ENCODE measurements at regions not wholly inside any gene's neighbourhood (a gene's known extent, or its start where the extent isn't known, plus 50 kb on each side); places are given as distances from the start of the nearest gene placed in this dataset.
"Not testable (repeated sequence)": the region's sequence is repeated elsewhere in the genome, so short reads cannot be mapped to it uniquely, and the experiment has no call there.

GRCh38 chr11:89566972-89567371 is 75.8 kb upstream of the NOX4 start:
- H3K9me2 ChIP-seq (ENCODE audit: insufficient read depth, low read length), result no peaks in the 10 kb centered on the region
- H3K4me1 ChIP-seq (ENCODE audit: insufficient read depth, low read length, poor library complexity, severe bottlenecking), result no peaks in the 10 kb centered on the region
- POLR2A ChIA-PET, result no interaction called here
- H3K4me3 ChIP-seq (ENCODE audit: low read depth, low read length, poor library complexity, severe bottlenecking), result no peak overlapping the region
- no peak for DNase-seq (ENCODE audit: low spot score)
- no TSS peak for BruUV-seq (replicated peaks)
- no peaks in the 10 kb centered on the region for H3K79me2 ChIP-seq (ENCODE audit: insufficient read depth, low read depth, low read length)
- no peaks in the 10 kb centered on the region for H3K36me3 ChIP-seq (ENCODE audit: insufficient read depth, low read length)
- no peak for TF ChIP-seq CTCF (conservative IDR thresholded peaks at IDR 0.05; ENCODE audit: low read length)
- no peak for TF ChIP-seq EZH2phosphoT487 (IDR thresholded peaks at IDR 0.05; ENCODE audit: borderline replicate concordance, low read depth, low read length)
- intact Hi-C loops (cut with micrococcal nuclease; ENCODE audit: unreplicated experiment), result no loop called here
- no peak overlapping the region for H2AFZ ChIP-seq (ENCODE audit: low read length)
- no peaks in the 10 kb centered on the region for H4K20me1 ChIP-seq (ENCODE audit: insufficient read depth, low read length)
- H3K27ac ChIP-seq (ENCODE audit: low read depth, low read length, poor library complexity, severe bottlenecking), result no peak overlapping the region
- no peaks in the 10 kb centered on the region for H3K9me3 ChIP-seq (ENCODE audit: low read length)
- no peak overlapping the region for H3K4me2 ChIP-seq (ENCODE audit: low read length)
- CTCF ChIA-PET (ENCODE audit: unreplicated experiment), result interaction anchor here (0.6 kb wide), 1 partner anchor 97 kb away, joined by 3 read pairs; no protein-coding TSS in a partner anchor

DNA sequence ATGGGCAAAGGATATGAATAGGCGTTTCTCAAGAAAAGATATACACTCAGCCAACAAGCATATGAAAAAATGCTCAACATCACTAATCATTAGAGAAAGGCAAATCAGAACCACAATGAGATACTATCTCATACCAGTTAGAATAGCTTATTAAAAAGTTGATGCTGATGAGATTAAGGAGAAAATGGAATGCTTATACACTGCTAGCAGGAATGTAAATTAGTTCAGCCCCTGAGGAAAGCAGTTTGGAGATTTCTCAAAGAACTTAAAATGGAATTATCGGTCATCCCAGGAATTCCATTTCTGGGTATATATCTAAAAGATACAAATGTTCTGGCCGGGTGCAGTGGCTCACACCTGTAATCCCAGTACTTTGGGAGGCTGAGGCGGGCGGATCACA is 78.2 kb upstream of the NOX4 start:
- DNase-seq (ENCODE audit: low spot score); intact Hi-C loops (cut with micrococcal nuclease; ENCODE audit: unreplicated experiment); H3K4me2 ChIP-seq (ENCODE audit: low read length); CTCF ChIA-PET (ENCODE audit: unreplicated experiment); H3K4me1 ChIP-seq (ENCODE audit: insufficient read depth, low read length, poor library complexity, severe bottlenecking); BruUV-seq (replicated peaks); H4K20me1 ChIP-seq (ENCODE audit: insufficient read depth, low read length); H3K4me3 ChIP-seq (ENCODE audit: low read depth, low read length, poor library complexity, severe bottlenecking); H3K79me2 ChIP-seq (ENCODE audit: insufficient read depth, low read depth, low read length); H3K9me2 ChIP-seq (ENCODE audit: insufficient read depth, low read length); H2AFZ ChIP-seq (ENCODE audit: low read length); H3K36me3 ChIP-seq (ENCODE audit: insufficient read depth, low read length); POLR2A ChIA-PET; H3K27ac ChIP-seq (ENCODE audit: low read depth, low read length, poor library complexity, severe bottlenecking); H3K9me3 ChIP-seq (ENCODE audit: low read length): not testable (repeated sequence)

GRCh38 chr11:89571706-89572105 is 80.5 kb upstream of the NOX4 start:
- H2AFZ ChIP-seq (ENCODE audit: low read length); H3K4me3 ChIP-seq (ENCODE audit: low read depth, low read length, poor library complexity, severe bottlenecking); H3K9me2 ChIP-seq (ENCODE audit: insufficient read depth, low read length); POLR2A ChIA-PET; H3K27ac ChIP-seq (ENCODE audit: low read depth, low read length, poor library complexity, severe bottlenecking); DNase-seq (ENCODE audit: low spot score); H3K4me2 ChIP-seq (ENCODE audit: low read length); H3K36me3 ChIP-seq (ENCODE audit: insufficient read depth, low read length); H4K20me1 ChIP-seq (ENCODE audit: insufficient read depth, low read length); BruUV-seq (replicated peaks); H3K79me2 ChIP-seq (ENCODE audit: insufficient read depth, low read depth, low read length); H3K9me3 ChIP-seq (ENCODE audit: low read length); intact Hi-C loops (cut with micrococcal nuclease; ENCODE audit: unreplicated experiment); CTCF ChIA-PET (ENCODE audit: unreplicated experiment); H3K4me1 ChIP-seq (ENCODE audit: insufficient read depth, low read length, poor library complexity, severe bottlenecking): not testable (repeated sequence)

GRCh38 chr11:89575846-89576245 is 84.7 kb upstream of the NOX4 start:
- H4K20me1 ChIP-seq (ENCODE audit: insufficient read depth, low read length); H3K4me3 ChIP-seq (ENCODE audit: low read depth, low read length, poor library complexity, severe bottlenecking); intact Hi-C loops (cut with micrococcal nuclease; ENCODE audit: unreplicated experiment); H3K79me2 ChIP-seq (ENCODE audit: insufficient read depth, low read depth, low read length); DNase-seq (ENCODE audit: low spot score); BruUV-seq (replicated peaks); H3K4me1 ChIP-seq (ENCODE audit: insufficient read depth, low read length, poor library complexity, severe bottlenecking); H3K36me3 ChIP-seq (ENCODE audit: insufficient read depth, low read length); H3K9me3 ChIP-seq (ENCODE audit: low read length); H2AFZ ChIP-seq (ENCODE audit: low read length); POLR2A ChIA-PET; H3K9me2 ChIP-seq (ENCODE audit: insufficient read depth, low read length); CTCF ChIA-PET (ENCODE audit: unreplicated experiment); H3K4me2 ChIP-seq (ENCODE audit: low read length); H3K27ac ChIP-seq (ENCODE audit: low read depth, low read length, poor library complexity, severe bottlenecking): not testable (repeated sequence)

- BruUV-seq (replicated peaks); H3K9me2 ChIP-seq (ENCODE audit: insufficient read depth, low read length); CTCF ChIA-PET (ENCODE audit: unreplicated experiment): not testable (repeated sequence)
Observed at GRCh38 chr11:89577428-89577827, 86.3 kb upstream of the NOX4 start.

More at GRCh38 chr11:89577428-89577827, 86.3 kb upstream of the NOX4 start:
- intact Hi-C loops (cut with micrococcal nuclease; ENCODE audit: unreplicated experiment); H3K4me1 ChIP-seq (ENCODE audit: insufficient read depth, low read length, poor library complexity, severe bottlenecking); H3K79me2 ChIP-seq (ENCODE audit: insufficient read depth, low read depth, low read length); DNase-seq (ENCODE audit: low spot score); H4K20me1 ChIP-seq (ENCODE audit: insufficient read depth, low read length); H3K27ac ChIP-seq (ENCODE audit: low read depth, low read length, poor library complexity, severe bottlenecking); H3K4me3 ChIP-seq (ENCODE audit: low read depth, low read length, poor library complexity, severe bottlenecking); H3K9me3 ChIP-seq (ENCODE audit: low read length); H3K4me2 ChIP-seq (ENCODE audit: low read length); H2AFZ ChIP-seq (ENCODE audit: low read length); POLR2A ChIA-PET; H3K36me3 ChIP-seq (ENCODE audit: insufficient read depth, low read length): not testable (repeated sequence)

Measured in OCI-LY7 (cell line).